ENCODE measurements at regions not wholly inside any gene's neighbourhood (a gene's known extent, or its start where the extent isn't known, plus 50 kb on each side); places are given as distances from the start of the nearest gene placed in this dataset.

DNA sequence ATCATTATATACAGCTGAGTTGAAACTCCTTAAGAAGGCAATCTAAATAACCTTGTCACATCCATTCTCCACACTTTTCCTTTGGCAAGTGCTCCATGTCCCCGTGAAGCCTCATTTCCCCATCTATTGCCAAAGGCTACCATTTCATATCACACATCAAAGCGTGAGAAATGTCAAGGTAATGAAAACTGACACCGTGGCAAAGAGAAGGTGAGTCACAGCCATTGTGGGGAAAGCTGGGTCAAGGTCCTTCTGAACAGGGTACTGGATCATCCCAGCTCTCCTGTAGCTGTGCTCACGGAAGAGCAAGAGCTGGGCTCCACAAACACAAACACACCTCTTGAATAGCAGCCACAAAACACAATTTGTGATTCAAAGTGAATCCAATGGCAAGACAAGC lies 58.2 kb upstream of the REG3G start (continued):
- TF ChIP-seq, protein P1, sequence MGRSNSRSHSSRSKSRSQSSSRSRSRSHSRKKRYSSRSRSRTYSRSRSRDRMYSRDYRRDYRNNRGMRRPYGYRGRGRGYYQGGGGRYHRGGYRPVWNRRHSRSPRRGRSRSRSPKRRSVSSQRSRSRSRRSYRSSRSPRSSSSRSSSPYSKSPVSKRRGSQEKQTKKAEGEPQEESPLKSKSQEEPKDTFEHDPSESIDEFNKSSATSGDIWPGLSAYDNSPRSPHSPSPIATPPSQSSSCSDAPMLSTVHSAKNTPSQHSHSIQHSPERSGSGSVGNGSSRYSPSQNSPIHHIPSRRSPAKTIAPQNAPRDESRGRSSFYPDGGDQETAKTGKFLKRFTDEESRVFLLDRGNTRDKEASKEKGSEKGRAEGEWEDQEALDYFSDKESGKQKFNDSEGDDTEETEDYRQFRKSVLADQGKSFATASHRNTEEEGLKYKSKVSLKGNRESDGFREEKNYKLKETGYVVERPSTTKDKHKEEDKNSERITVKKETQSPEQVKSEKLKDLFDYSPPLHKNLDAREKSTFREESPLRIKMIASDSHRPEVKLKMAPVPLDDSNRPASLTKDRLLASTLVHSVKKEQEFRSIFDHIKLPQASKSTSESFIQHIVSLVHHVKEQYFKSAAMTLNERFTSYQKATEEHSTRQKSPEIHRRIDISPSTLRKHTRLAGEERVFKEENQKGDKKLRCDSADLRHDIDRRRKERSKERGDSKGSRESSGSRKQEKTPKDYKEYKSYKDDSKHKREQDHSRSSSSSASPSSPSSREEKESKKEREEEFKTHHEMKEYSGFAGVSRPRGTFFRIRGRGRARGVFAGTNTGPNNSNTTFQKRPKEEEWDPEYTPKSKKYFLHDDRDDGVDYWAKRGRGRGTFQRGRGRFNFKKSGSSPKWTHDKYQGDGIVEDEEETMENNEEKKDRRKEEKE (IDR thresholded peaks at IDR 0.05), result no peak
- 0 out of 2 replicates have a peak, but pooled peaks have one; percentile 26 for TF ChIP-seq ZSCAN9 (CRISPR knock-in tag; IDR thresholded peaks at IDR 0.05; ENCODE audit: borderline replicate concordance)
- TF ChIP-seq, protein P2, sequence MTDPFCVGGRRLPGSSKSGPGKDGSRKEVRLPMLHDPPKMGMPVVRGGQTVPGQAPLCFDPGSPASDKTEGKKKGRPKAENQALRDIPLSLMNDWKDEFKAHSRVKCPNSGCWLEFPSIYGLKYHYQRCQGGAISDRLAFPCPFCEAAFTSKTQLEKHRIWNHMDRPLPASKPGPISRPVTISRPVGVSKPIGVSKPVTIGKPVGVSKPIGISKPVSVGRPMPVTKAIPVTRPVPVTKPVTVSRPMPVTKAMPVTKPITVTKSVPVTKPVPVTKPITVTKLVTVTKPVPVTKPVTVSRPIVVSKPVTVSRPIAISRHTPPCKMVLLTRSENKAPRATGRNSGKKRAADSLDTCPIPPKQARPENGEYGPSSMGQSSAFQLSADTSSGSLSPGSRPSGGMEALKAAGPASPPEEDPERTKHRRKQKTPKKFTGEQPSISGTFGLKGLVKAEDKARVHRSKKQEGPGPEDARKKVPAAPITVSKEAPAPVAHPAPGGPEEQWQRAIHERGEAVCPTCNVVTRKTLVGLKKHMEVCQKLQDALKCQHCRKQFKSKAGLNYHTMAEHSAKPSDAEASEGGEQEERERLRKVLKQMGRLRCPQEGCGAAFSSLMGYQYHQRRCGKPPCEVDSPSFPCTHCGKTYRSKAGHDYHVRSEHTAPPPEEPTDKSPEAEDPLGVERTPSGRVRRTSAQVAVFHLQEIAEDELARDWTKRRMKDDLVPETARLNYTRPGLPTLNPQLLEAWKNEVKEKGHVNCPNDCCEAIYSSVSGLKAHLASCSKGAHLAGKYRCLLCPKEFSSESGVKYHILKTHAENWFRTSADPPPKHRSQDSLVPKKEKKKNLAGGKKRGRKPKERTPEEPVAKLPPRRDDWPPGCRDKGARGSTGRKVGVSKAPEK (CRISPR knock-in tag; IDR thresholded peaks at IDR 0.05; ENCODE audit: borderline replicate concordance), result no peak
- peak; percentile 52 for TF ChIP-seq THAP11 (CRISPR knock-in tag; IDR thresholded peaks at IDR 0.05)
- no peak for TF ChIP-seq ZBTB38 (CRISPR knock-in tag; IDR thresholded peaks at IDR 0.05)
- peak; percentile 90 for TF ChIP-seq RXRB (CRISPR knock-in tag; IDR thresholded peaks at IDR 0.05; ENCODE audit: borderline replicate concordance)
- 0 out of 2 replicates have a peak, but pooled peaks have one; percentile 49 for TF ChIP-seq KDM6A (CRISPR knock-in tag; IDR thresholded peaks at IDR 0.05; ENCODE audit: low read depth)
- peak; percentile 59; the same call in 1 of the 2 replicates for TF ChIP-seq FOXK1 (CRISPR knock-in tag; IDR thresholded peaks at IDR 0.05; ENCODE audit: borderline replicate concordance, low read depth)
- peak; percentile 77; the same call in 1 of the 2 replicates for TF ChIP-seq SOX13 (IDR thresholded peaks at IDR 0.05)
- peak in 1 of 2 experiments; percentile 93; a peak in 2 of 4 replicates for TF ChIP-seq SOX13 (CRISPR knock-in tag; conservative IDR thresholded peaks at IDR 0.05 in 1 of 2, IDR thresholded peaks at IDR 0.05 in 1 of 2)
- no peak for TF ChIP-seq ZFX (CRISPR knock-in tag; IDR thresholded peaks at IDR 0.05; ENCODE audit: low read depth)
- peak; percentile 30; the same call in 1 of the 2 replicates for TF ChIP-seq ETV5 (CRISPR knock-in tag; IDR thresholded peaks at IDR 0.05; ENCODE audit: borderline replicate concordance)
- TF ChIP-seq XRCC5 (optimal IDR thresholded peaks at IDR 0.05; ENCODE audit: low read length), result no peak
- TF ChIP-seq ZNF768 (CRISPR knock-in tag; IDR thresholded peaks at IDR 0.05), result no peak
- TF ChIP-seq, protein P3, sequence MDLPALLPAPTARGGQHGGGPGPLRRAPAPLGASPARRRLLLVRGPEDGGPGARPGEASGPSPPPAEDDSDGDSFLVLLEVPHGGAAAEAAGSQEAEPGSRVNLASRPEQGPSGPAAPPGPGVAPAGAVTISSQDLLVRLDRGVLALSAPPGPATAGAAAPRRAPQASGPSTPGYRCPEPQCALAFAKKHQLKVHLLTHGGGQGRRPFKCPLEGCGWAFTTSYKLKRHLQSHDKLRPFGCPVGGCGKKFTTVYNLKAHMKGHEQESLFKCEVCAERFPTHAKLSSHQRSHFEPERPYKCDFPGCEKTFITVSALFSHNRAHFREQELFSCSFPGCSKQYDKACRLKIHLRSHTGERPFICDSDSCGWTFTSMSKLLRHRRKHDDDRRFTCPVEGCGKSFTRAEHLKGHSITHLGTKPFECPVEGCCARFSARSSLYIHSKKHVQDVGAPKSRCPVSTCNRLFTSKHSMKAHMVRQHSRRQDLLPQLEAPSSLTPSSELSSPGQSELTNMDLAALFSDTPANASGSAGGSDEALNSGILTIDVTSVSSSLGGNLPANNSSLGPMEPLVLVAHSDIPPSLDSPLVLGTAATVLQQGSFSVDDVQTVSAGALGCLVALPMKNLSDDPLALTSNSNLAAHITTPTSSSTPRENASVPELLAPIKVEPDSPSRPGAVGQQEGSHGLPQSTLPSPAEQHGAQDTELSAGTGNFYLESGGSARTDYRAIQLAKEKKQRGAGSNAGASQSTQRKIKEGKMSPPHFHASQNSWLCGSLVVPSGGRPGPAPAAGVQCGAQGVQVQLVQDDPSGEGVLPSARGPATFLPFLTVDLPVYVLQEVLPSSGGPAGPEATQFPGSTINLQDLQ (CRISPR knock-in tag; IDR thresholded peaks at IDR 0.05), result no peak
- TF ChIP-seq ZNF746 (CRISPR knock-in tag; IDR thresholded peaks at IDR 0.05), result no peak

All from HepG2 (cell line).